ENCODE measurements at regions not wholly inside any gene's neighbourhood (a gene's known extent, or its start where the extent isn't known, plus 50 kb on each side); places are given as distances from the start of the nearest gene placed in this dataset.

- TF ChIP-seq POLR2A (IDR thresholded peaks at IDR 0.05) (no peak), CTCF (IDR thresholded peaks at IDR 0.05) (no peak)
- H3K9me3 ChIP-seq, result no peaks in the 10 kb centered on the region
- no peak for DNase-seq
- 64 to 77% methylated on average over 10 of the region's 10 CpGs for WGBS, 2 donors
- H3K27me3 ChIP-seq, result no peaks in the 10 kb centered on the region
- H3K4me3 ChIP-seq, result no peak overlapping the region
- no peaks in the 10 kb centered on the region for H3K4me1 ChIP-seq
- no peak overlapping the region for H3K27ac ChIP-seq
- H3K36me3 ChIP-seq (ENCODE audit: low read depth, missing control alignments), result no peaks in the 10 kb centered on the region
- intact Hi-C loops (cut with DNase I; ENCODE audit: low total_unique reads), result no loop called here
Measured at GRCh38 chr10:3554121-3554522, 230.9 kb downstream of the KLF6 start.

GRCh38 chr10:3552281-3552680 is 232.7 kb downstream of the KLF6 start:
- Histone ChIP-seq H3K36me3 (ENCODE audit: low read depth, missing control alignments) (no peaks in the 10 kb centered on the region), H3K9me3 (no peaks in the 10 kb centered on the region), H3K27me3 (no peaks in the 10 kb centered on the region), H3K27ac (no peak overlapping the region), H3K4me1 (no peaks in the 10 kb centered on the region), H3K4me3 (no peak overlapping the region)
- DNase-seq, result no peak
- intact Hi-C loops (cut with DNase I; ENCODE audit: low total_unique reads), result no loop called here
- TF ChIP-seq CTCF (IDR thresholded peaks at IDR 0.05) (no peak), POLR2A (IDR thresholded peaks at IDR 0.05) (no peak)
- WGBS, 2 donors, result 86 to 90% methylated on average over 9 of the region's 9 CpGs

GRCh38 chr10:3551761-3552160 is 233.2 kb downstream of the KLF6 start:
- intact Hi-C loops (cut with DNase I; ENCODE audit: low total_unique reads), result no loop called here
- DNase-seq, result no peak
- Histone ChIP-seq H3K36me3 (ENCODE audit: low read depth, missing control alignments) (no peaks in the 10 kb centered on the region), H3K27ac (no peak overlapping the region), H3K4me3 (no peak overlapping the region), H3K4me1 (no peaks in the 10 kb centered on the region), H3K27me3 (no peaks in the 10 kb centered on the region), H3K9me3 (no peaks in the 10 kb centered on the region)
- 91 to 96% methylated on average over 9 to 11 of the region's 11 CpGs for WGBS, 2 donors
- no peak for TF ChIP-seq POLR2A (IDR thresholded peaks at IDR 0.05)
- TF ChIP-seq CTCF (IDR thresholded peaks at IDR 0.05), result no peak

DNA sequence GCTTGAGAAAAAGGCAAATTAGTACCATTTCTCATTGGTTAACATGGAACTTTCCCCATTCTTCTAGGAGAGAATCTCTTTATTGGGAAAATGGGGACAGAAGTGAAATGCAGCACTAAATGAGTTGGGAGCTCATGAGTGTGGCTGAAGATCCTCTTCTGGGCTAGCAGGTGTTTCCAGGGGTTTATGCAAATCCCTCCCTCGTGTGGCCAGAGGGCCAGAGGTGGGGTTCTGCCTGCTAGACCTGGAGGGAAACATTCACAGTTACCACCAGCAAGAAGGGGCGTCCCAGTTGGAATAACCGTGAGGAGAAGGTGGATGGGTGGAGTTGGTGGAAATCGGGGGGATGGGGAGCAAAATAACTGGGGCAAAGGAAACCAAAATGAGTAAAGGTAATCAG is 235.9 kb downstream of the KLF6 start:
- WGBS, 2 donors, result 85 to 90% methylated on average over 4 of the region's 4 CpGs
- no peaks in the 10 kb centered on the region for H3K27me3 ChIP-seq
- no peak for DNase-seq
- H3K9me3 ChIP-seq, result no peaks in the 10 kb centered on the region
- intact Hi-C loops (cut with DNase I; ENCODE audit: low total_unique reads), result no loop called here
- no peak overlapping the region for H3K4me3 ChIP-seq
- no peaks in the 10 kb centered on the region for H3K4me1 ChIP-seq
- no peak overlapping the region for H3K27ac ChIP-seq
- no peaks in the 10 kb centered on the region for H3K36me3 ChIP-seq (ENCODE audit: low read depth, missing control alignments)
- TF ChIP-seq POLR2A (IDR thresholded peaks at IDR 0.05), result no peak
- TF ChIP-seq CTCF (IDR thresholded peaks at IDR 0.05), result no peak

DNA sequence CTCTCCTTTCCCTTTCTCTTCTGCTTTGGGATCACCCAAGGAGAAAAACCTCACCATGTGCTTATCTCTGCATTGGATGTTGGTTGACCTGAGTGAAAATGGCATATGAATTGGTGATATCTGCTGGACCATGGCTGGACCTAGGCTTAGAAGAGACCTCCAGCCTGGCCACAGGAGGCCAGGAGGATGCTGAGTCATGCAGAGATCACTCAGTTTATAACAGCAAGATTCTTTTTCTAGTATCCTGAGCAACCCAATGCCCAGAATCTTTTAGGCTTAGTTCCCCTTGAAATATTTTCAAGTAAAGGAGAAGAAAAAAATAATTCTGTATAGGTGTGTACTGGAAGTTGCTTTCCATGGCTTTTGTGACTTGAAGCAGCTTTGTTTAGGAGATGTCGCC is 236.3 kb downstream of the KLF6 start:
- no peaks in the 10 kb centered on the region for H3K36me3 ChIP-seq (ENCODE audit: low read depth, missing control alignments)
- no peaks in the 10 kb centered on the region for H3K4me1 ChIP-seq
- no peak for DNase-seq
- intact Hi-C loops (cut with DNase I; ENCODE audit: low total_unique reads), result no loop called here
- no peaks in the 10 kb centered on the region for H3K9me3 ChIP-seq
- WGBS, 2 donors, result 100% methylated on average over 1 of the region's 1 CpG
- TF ChIP-seq POLR2A (IDR thresholded peaks at IDR 0.05) (no peak), CTCF (IDR thresholded peaks at IDR 0.05) (no peak)
- no peaks in the 10 kb centered on the region for H3K27me3 ChIP-seq
- H3K4me3 ChIP-seq, result no peak overlapping the region
- no peak overlapping the region for H3K27ac ChIP-seq
